ENCODE measurements at regions not wholly inside any gene's neighbourhood (a gene's known extent, or its start where the extent isn't known, plus 50 kb on each side); places are given as distances from the start of the nearest gene placed in this dataset.

- no peak overlapping the region for H3K27ac ChIP-seq
- H3K9me3 ChIP-seq, result no peaks in the 10 kb centered on the region
- H3K4me3 ChIP-seq, result no peak overlapping the region
- H3K36me3 ChIP-seq (ENCODE audit: low read depth, missing control alignments), result no peaks in the 10 kb centered on the region
- no peaks in the 10 kb centered on the region for H3K27me3 ChIP-seq
- 71 to 78% methylated on average over 6 of the region's 6 CpGs for WGBS, 2 donors
- TF ChIP-seq POLR2A (IDR thresholded peaks at IDR 0.05), result no peak
- TF ChIP-seq, protein P1, sequence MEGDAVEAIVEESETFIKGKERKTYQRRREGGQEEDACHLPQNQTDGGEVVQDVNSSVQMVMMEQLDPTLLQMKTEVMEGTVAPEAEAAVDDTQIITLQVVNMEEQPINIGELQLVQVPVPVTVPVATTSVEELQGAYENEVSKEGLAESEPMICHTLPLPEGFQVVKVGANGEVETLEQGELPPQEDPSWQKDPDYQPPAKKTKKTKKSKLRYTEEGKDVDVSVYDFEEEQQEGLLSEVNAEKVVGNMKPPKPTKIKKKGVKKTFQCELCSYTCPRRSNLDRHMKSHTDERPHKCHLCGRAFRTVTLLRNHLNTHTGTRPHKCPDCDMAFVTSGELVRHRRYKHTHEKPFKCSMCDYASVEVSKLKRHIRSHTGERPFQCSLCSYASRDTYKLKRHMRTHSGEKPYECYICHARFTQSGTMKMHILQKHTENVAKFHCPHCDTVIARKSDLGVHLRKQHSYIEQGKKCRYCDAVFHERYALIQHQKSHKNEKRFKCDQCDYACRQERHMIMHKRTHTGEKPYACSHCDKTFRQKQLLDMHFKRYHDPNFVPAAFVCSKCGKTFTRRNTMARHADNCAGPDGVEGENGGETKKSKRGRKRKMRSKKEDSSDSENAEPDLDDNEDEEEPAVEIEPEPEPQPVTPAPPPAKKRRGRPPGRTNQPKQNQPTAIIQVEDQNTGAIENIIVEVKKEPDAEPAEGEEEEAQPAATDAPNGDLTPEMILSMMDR (IDR thresholded peaks at IDR 0.05), result no peak
- no peaks in the 10 kb centered on the region for H3K4me1 ChIP-seq
- no peak for DNase-seq
- intact Hi-C loops (cut with DNase I; ENCODE audit: low total_unique reads), result no loop called here
Measured at GRCh38 chr18:45295388-45295787, 319.9 kb upstream of the SLC14A2 start.

DNA sequence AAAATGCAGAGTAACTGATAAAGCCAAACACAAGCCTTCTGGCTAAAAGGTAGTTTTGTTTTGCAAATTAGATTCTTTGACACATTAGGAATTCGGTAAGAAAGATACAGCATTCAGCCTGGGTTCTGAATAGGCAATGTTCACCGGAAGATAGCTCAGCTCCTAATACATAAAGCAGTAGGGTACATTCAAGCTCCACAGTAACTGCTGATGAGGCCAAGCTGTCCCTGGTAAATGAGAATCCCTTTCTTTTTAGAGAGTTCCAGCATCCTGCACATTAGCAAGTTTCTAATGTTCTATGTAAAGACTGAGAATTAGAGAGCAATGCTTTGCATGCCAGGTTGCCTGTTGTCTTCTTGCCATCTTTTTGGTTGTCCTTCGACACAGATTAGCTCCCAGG, 316.3 kb upstream of the SLC14A2 start:
- no peak for DNase-seq
- no peaks in the 10 kb centered on the region for H3K4me1 ChIP-seq
- H3K27me3 ChIP-seq, result no peaks in the 10 kb centered on the region
- H3K36me3 ChIP-seq (ENCODE audit: low read depth, missing control alignments), result no peaks in the 10 kb centered on the region
- intact Hi-C loops (cut with DNase I; ENCODE audit: low total_unique reads), result no loop called here
- TF ChIP-seq, protein P1 (IDR thresholded peaks at IDR 0.05), result no peak
- no peak for TF ChIP-seq POLR2A (IDR thresholded peaks at IDR 0.05)
- H3K9me3 ChIP-seq, result no peaks in the 10 kb centered on the region
- WGBS, 2 donors, result 59 to 73% methylated on average over 3 of the region's 3 CpGs
- H3K27ac ChIP-seq, result no peak overlapping the region
- H3K4me3 ChIP-seq, result no peak overlapping the region

DNA sequence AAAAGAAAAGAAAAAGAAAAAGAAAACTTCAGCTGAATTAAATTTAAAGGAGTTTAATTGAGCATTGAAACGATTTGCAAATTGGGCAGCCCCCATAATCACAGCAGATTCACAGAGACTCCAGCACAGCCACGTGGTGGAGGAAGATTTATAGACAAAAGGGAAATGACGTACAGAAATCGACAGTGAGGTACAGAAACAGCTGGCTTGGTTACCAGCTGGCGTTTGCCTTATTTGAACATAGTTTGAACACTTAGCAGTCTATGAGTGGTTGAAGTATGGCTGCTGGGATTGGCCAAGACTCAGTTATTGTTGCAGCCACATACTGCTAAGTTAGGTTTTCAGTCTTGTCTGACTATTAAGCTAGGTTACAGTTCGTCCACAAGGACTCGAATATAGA, 312.2 kb upstream of the SLC14A2 start:
- no peaks in the 10 kb centered on the region for H3K27me3 ChIP-seq
- H3K27ac ChIP-seq, result no peak overlapping the region
- intact Hi-C loops (cut with DNase I; ENCODE audit: low total_unique reads), result no loop called here
- peaks cover 4% of the 10 kb centered on the region for H3K4me1 ChIP-seq
- 73 to 84% methylated on average over 7 of the region's 7 CpGs for WGBS, 2 donors
- no peaks in the 10 kb centered on the region for H3K36me3 ChIP-seq (ENCODE audit: low read depth, missing control alignments)
- H3K4me3 ChIP-seq, result no peak overlapping the region
- H3K9me3 ChIP-seq, result no peaks in the 10 kb centered on the region
- no peak for TF ChIP-seq POLR2A (IDR thresholded peaks at IDR 0.05)
- TF ChIP-seq, protein P1 (IDR thresholded peaks at IDR 0.05), result no peak
- no peak for DNase-seq

DNA sequence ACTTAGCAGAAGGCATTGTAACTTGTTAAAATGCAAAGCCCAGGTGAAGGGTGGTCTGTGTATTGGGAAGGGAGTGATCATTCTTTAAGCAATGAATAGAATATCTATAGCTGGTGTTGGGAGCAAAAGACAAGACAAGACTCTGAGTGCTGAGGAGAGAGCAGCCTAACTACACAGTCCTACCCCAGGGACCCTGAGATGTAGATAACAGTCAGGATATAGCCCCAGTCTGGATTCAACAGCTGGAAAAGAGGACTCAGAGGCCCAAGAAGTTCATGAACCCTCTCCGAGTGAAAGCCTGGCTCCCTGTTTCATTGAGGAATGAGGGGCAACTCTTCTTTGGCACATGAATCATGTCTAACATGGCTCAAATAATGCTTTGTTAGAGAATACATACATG, 310.7 kb upstream of the SLC14A2 start:
- Histone ChIP-seq H3K27me3 (no peaks in the 10 kb centered on the region), H3K4me1 (peaks cover 4% of the 10 kb centered on the region), H3K27ac (no peak overlapping the region), H3K9me3 (no peaks in the 10 kb centered on the region), H3K36me3 (ENCODE audit: low read depth, missing control alignments) (no peaks in the 10 kb centered on the region), H3K4me3 (no peak overlapping the region)
- TF ChIP-seq POLR2A (IDR thresholded peaks at IDR 0.05), result no peak
- TF ChIP-seq, protein P1 (IDR thresholded peaks at IDR 0.05), result no peak
- DNase-seq, result no peak
- 50 to 74% methylated on average over 1 of the region's 1 CpG for WGBS, 2 donors
- intact Hi-C loops (cut with DNase I; ENCODE audit: low total_unique reads), result no loop called here

DNA sequence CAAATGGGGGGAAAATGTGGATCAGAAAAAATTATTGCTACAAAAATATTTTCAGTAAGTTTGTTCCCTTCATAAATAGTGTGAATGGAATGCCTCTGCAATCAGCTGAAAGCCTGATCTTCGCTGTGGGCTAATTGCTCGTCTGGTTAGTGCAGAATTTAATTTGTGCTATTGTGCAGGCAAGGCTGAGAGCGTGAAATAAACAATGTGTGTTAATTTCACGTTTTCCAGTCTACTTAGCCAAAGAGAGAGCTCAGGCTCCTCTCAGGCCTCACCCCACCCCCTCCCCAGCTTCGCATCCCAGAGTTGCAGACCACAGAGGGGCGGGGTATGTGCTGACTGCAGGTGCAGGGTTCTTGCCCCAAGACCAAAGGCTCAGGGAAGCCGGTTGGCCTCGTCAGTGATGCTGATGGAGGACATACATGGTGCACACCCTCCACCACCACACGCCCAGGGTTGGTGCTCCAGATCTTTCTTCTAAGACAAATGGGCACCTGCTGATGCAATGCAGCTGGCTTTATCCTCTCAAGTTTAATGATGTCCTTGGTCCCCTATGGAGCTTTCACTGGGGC, 302.6 kb upstream of the SLC14A2 start:
- Histone ChIP-seq H3K36me3 (ENCODE audit: low read depth, missing control alignments) (no peaks in the 10 kb centered on the region), H3K27ac (no peak overlapping the region), H3K4me3 (no peak overlapping the region), H3K4me1 (no peaks in the 10 kb centered on the region), H3K27me3 (no peaks in the 10 kb centered on the region), H3K9me3 (no peaks in the 10 kb centered on the region)
- WGBS, 2 donors, result 81 to 90% methylated on average over 7 to 9 of the region's 9 CpGs
- DNase-seq, result no peak
- TF ChIP-seq, protein P1 (IDR thresholded peaks at IDR 0.05), result no peak
- no peak for TF ChIP-seq POLR2A (IDR thresholded peaks at IDR 0.05)
- intact Hi-C loops (cut with DNase I; ENCODE audit: low total_unique reads), result no loop called here
